ENCODE measurements at regions not wholly inside any gene's neighbourhood (a gene's known extent, or its start where the extent isn't known, plus 50 kb on each side); places are given as distances from the start of the nearest gene placed in this dataset.

GRCh38 chr6:90435207-90435899 is 138.7 kb upstream of the BACH2 start:
- DNase-seq = no peak

GRCh38 chr6:90434094-90434493 is 137.5 kb upstream of the BACH2 start:
- no peak for DNase-seq

DNA sequence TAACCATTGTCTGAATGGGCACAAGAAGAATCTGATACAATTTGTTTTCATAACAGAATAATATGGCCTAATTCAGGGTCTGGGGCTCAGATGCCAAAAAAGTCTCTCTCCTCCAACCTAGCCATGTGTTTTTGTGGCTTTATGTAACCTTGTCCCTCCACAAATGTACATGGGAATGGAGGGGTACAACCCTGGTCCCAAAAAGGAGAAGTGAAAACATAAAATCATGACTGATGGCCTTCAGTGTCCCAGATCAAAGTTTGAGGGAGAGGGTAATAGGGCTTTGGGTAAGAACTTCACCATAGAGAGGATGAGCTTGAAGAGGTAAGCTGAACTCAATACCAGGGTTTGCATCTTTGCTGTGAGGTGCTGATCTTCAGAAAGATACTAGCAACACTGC is 136.3 kb upstream of the BACH2 start:
- no peak for DNase-seq

DNA sequence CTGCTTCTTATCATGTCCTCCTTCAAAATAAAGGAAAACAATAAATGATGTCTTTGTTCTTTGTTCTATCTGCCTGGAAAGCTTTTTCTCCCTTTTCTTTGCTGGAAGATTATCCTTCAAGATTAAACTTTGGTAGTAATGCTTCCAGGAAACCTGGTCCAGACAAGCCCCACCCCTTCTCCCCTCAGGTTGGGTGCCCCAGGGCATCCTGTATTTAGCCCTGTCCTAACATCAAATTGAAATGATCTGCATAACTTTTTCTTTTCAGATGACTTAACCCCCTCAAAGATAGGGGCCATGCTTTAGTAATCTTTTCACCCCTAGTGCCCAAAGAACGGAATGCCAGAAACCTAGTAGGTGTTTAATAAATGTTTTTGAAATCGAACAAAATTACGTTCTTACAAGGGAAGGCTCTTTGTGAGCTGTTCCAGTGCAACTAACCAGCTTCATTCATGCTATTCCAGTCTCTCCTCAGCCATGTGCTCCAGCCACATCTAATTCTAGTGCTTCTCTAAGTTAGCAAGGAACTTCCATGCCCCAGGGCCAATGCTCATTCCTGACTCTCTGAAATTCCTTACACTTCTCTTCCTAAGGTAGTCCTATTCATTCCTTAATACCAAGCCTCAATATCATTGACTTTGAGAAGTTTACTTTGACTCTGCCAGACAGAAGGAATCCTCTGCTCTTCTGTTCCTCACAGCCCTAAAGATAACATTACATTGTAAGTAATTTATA is 135.6 kb upstream of the BACH2 start:
- DNase-seq = no peak

DNA sequence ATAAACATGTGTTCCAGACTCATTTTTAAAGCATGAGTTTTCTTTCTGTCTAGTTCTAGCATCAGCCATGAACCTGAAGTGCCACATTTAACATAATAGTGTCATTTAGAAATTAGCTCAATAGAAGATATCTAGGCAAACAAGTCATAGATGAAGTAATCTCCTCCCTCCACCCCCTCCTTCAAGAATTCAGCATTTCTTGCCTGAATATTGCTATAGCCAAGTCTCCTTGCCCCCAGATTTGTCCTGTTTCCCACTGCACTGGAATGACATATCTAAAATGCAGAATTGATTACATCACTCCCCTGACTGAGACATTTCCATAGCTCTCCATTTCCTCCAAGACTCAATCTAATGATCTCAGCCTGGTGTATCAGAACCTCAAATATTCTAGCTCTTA is 134.9 kb upstream of the BACH2 start:
- no peak for DNase-seq

GRCh38 chr6:90429713-90430112 is 133.1 kb upstream of the BACH2 start:
- no peak for DNase-seq

DNA sequence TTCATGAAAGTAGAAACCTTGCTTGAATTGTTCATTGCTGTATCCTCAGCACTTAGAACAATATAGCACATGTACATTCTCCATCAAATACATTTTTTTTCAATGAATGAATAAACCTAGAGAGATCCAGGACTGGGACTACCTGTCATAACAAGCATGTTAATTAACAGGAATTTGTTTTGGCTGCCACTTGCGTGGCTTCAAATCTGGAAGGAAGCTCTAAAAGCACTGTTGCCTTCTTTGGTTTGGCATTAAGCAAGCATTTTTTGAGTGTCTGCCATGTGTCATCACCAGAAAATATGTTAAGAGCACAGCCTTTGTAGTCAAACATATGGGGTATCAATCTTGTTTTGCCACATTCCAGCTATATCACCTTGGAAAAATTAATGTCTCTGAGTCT is 131.9 kb upstream of the BACH2 start:
- no peak for DNase-seq

- DNase-seq = no peak
These were observed 128.6 kb upstream of the BACH2 start for GRCh38 chr6:90425161-90425641.

DNA sequence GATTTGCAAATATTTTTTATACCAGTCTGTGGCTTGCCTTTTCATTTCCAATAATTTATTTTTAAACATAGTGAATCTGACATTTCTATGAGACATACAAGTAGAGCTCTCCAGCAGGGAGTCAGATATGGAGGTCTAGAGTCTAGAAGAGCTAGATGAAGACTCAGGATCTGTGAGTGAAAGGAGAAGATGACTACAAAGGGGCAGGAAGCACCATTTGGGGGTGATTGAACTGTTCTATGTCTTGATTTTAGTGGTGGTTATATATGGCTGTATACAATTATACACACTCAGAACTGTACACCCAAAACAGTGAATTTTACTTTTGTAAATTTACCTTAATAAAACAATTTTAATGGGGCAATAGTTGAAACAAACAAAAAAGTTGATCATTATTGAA is 127.9 kb upstream of the BACH2 start:
- no peak for DNase-seq

- DNase-seq = no peak
These were observed 125.0 kb upstream of the BACH2 start for GRCh38 chr6:90421666-90422065.

GRCh38 chr6:90420500-90420899 is 123.9 kb upstream of the BACH2 start:
- DNase-seq = no peak

- DNase-seq = no peak
These were observed 120.7 kb upstream of the BACH2 start for GRCh38 chr6:90417385-90417784.

GRCh38 chr6:90416322-90416721 is 119.7 kb upstream of the BACH2 start:
- DNase-seq = no peak

- no peak for DNase-seq
These were observed 118.5 kb upstream of the BACH2 start for GRCh38 chr6:90415178-90415577.

GRCh38 chr6:90414352-90414751 is 117.7 kb upstream of the BACH2 start:
- peak in 1 of 2 experiments; percentile 39 for DNase-seq

DNA sequence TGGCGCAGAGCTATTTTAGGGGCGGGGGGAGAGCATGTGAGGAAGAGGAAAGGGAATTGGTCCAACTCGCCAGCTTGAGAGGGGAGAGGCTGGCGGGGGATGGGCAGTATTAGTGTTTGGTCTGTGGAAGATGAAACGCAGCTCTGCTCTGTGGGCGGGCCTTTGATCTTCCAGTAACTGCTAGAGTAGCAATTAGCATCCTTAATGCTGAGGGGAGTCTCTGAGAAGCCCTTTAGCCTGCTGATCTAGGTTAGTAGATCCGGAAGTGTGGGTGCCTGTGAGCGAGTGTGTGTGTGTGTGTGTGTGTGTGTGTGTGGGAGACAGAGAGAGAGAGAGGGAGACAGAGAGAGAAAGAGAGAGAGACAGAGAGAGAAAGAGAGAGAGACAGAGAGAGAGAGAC is 117.2 kb upstream of the BACH2 start:
- DNase-seq = peak; percentile 80 to 86

DNA sequence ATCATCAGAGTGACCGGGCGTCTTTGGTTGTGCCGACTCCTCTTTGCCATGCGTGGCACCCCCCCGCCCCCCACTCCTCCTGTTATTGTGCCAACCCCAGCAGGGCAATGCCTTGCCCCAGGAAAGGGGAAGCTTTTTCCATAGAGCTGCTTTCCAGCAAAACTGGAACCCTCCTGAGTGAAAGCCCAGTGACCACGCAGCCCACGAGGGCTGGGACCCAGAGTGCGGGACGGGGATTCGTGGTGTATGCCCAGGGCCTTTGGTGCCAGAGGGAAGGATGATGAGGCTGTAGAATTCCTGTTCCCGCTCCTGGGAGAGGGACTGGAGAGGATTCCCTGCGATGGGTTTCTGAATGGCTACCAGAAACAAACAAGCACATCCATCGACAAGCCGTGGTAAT is 116.8 kb upstream of the BACH2 start:
- DNase-seq = no peak

DNA sequence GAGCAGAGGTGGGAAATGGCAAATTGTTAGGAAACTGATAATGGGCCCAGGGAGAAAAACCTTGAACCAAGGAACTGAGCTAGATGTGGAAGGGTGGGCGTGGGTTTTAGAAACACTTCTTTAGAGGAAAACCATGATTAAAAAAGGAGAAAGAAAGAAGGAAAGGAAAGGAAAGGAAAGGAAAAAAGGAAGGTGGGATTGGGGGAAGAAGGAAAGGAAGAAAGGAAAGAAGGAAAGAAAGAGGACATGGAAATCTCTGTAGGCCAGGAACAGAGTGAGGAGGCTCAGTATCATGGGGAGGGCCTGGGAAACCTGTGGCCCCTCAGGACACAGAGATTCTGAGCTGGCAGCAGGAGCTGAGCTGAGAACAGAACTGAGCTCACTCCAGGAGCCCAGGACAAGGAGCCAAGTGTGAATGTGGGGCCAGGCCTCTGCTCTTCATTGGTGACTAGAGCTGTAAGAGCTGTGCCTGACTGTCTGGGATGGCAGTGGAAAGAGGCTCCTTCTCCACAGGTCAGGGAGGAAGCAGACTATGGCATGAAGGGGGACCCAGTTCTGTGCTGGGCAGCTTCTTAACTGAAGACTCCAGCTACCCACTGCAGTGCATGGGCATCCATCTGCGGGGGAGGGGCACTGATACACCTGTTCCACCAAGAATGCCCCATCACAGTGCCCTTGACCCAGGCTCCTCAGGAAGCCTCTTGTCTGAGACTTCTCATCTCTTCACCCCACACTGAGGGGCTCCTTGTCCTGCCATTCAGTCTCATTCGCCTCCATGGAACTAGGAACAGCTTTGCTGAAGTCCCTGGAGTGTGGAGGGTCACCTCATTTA is 116.1 kb upstream of the BACH2 start:
- DNase-seq = peak in 1 of 2 experiments; percentile 40

DNA sequence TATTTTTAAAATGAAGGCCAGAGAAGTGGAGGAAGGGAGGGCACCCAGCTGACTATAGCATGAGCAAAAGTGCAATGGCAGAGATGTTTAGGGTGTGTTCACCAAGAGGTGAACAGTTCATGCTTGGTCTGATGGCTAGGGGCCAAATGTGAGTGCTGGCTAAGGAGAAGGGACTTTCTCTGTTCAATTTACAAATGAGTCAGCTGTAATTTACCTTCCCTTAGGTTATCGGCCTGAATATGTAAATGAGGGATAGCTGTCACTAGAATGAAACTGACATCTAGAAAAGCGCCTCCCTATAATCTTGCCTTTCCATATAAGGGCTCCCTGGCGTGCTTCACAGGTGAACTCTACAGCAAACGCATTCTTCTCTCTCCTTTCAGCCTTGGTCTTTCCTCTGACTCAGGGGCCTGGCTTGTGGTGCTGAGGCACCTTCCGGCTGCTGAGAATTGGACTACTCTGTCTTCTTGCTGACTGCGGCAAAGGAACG is 114.7 kb upstream of the BACH2 start:
- DNase-seq = peak; percentile 75 to 83

GRCh38 chr6:90409700-90410099 is 113.1 kb upstream of the BACH2 start:
- no peak for DNase-seq

DNA sequence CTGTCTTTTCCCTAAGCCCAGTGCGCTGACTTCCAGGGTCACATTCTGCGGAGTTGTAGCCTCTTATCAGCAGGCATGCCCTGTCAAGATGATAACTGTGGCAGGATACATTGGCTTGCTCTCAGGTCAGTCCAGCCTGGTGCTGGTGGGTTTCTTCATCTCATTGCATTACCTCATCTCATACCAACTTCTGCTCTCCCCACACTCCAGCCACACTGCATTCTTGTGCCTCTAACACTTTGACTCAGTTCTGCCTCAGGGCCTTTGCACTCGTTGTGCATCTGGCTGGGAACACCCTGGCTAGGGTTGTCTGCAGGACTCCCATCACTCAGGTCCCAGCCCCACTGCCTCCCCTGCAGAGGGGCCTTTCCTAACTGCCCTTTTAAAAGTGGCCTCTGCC is 110.3 kb upstream of the BACH2 start:
- no peak for DNase-seq

GRCh38 chr6:90406142-90406794 is 109.6 kb upstream of the BACH2 start:
- DNase-seq = no peak

Data from activated CD4-positive, alpha-beta T cell treated with anti-CD3 and anti-CD28 coated beads, Interleukin-2, amount 50 U/mL, for 48 hours (primary cell).